HuH-7 (cell line): ENCODE measurements at regions not wholly inside any gene's neighbourhood (a gene's known extent, or its start where the extent isn't known, plus 50 kb on each side); places are given as distances from the start of the nearest gene placed in this dataset.
"Not testable (repeated sequence)": the region's sequence is repeated elsewhere in the genome, so short reads cannot be mapped to it uniquely, and the experiment has no call there.

Experiments
- DNase-seq: peaks from one replicate; pipeline ENCODE4 v3.0.0; 2011; ENCODE audit warnings: low spot score

DNA sequence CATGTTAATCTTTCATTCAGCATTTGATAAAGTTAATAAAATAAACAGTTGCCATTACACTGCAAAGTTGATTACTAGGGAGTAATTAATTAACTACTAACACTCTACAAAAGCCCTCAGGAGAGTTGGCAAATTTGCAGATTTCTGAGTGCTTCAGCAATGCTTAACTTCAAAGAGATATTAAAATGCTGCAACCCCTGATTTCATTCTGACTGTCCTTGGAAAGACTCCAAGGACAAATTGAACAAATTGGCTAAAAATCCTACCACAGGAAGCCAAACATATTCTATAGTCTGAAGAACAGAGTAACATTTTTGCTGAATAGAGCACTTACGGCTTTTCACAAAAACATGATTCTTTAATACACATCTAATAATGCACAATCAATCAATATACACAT is 1543.0 kb downstream of the SLITRK5 start:
- DNase-seq: no peak

DNA sequence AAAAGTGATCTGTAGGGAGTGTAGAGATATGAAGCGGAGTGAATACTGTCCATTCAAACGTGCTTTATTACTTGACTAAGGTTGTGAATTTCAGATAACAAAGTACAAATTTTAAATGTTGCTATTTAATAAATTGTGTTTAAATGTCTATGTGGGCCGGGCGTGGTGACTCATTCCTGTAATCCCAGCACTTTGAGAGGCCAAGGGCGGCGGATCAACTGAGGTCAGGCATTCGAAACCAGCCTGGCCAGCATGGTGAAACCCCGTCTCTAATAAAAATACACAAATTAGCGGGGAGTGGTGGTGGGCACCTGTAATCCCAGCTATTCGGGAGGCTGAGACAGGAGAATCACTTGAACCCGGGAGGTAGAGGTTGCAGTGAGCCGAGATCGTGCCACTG is 1544.1 kb downstream of the SLITRK5 start:
- DNase-seq: not testable (repeated sequence)

DNA sequence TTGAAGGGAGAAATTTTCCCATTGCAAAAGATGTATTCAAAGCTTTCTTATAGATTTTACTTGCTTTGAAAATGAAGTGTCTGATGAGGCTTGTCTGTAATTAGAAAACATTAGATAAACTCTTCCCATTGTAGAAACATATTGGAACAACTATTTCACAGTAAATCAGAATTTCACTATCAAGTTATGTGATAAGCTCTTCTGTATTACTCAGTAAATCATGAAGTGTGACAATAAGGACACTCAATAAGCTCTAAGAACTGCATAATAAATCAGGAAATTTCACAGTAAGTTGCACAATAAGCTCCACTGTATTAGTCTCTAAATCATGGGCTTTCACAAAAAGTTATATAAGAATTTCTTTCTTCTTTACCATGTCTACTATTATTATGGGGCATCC is 1546.6 kb downstream of the SLITRK5 start:
- DNase-seq: no peak

DNA sequence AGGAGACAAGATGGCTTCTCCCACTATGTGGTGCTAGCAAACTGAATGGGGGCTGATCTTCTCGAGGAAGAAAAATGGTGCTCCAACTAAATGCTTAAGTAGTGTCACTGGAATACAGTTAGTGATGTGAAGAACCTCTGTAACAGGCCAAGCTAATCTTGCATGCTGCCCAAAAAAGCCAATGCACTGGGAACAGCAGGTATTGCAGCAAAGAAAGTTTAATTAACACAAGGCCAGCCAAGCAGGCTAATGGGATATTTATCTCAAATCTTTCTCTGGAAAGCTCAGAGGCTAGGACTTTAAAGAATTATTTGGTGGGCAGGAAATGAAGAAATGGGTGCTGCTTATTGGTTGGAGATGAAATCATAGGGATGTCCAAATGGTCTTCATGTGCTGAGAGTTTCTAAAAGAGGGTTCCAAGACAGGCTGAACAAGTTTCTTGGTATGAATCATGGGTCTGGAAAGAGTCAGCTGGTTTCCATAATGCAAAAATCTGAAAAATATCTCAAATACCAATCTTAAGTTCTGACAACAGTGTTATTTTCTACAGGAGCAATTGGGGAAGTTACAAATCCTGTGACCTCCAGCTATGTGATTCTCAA is 1550.5 kb downstream of the SLITRK5 start:
- DNase-seq: no peak

GRCh38 chr13:89227356-89227755 is 1556.2 kb downstream of the SLITRK5 start:
- no peak for DNase-seq

GRCh38 chr13:89238496-89238895 is 1567.3 kb downstream of the SLITRK5 start:
- DNase-seq: no peak

- DNase-seq: no peak
These were observed 1568.4 kb downstream of the SLITRK5 start for GRCh38 chr13:89239361-89240127.

- DNase-seq: no peak
These were observed 1584.8 kb downstream of the SLITRK5 start for GRCh38 chr13:89255844-89256406.

DNA sequence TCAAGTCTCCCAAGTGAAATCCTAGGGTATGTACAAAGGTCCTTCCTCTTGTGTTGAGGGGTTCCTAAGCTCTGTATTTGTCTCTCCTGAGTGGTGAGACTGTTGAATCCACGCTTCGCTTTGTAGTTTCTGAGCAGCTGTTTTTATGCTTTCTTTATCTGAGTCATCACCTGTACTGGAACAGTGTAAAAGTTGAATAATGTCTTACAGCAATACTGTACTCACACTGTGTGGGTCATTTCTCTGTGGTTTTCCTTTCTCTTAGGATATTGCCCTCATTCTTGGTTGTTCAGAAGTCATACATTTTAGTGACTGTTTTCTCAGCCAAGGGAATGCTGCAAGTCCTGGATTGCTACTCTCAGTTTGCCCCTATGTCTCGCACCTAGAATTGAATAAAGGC is 1596.6 kb downstream of the SLITRK5 start:
- DNase-seq: no peak

DNA sequence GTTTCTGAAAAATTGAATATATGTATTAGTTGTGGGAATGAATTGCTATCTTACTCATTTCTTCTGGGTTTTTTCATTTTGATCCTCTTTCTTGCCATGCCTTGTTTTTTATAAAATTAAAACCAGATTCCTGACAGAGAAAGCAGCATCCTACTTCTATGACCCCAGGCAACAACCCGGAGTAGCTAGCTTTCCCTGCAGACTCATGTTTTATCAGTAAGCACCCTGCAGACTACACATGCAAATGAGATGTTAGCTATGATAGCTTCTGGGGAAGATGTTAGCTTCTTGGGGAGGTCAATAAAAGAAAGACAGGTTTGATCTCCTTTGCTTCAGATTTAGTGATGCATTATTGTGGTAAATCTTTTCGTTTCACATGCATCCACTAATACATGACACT is 1598.6 kb downstream of the SLITRK5 start:
- DNase-seq: no peak

- DNase-seq: no peak
These were observed 1599.6 kb downstream of the SLITRK5 start for GRCh38 chr13:89270736-89271135.

DNA sequence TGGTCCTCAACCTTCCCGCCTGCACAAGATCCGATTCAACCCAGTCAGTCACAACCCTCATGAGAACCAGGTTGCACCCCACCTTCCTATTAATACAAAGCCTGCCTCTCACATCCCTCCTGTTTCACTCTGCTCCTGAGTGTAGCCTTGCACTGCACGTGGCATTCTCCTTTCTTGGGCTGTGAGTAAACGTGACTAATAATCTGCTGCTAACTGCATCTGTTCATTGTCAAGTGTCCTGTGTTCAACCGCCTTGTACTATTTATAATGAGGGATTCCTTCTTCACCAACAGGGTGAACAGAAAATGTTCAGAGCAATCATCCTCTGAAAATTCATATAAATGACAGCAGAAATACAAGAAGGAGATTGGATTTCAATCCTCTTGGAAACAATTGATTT is 1608.2 kb downstream of the SLITRK5 start:
- no peak for DNase-seq

- no peak for DNase-seq
These were observed 1610.2 kb downstream of the SLITRK5 start for GRCh38 chr13:89281331-89281730.

- no peak for DNase-seq
These were observed 1611.1 kb downstream of the SLITRK5 start for GRCh38 chr13:89282241-89282640.

GRCh38 chr13:89287381-89287780 is 1616.2 kb downstream of the SLITRK5 start:
- no peak for DNase-seq

GRCh38 chr13:89294115-89294867 is 1623.1 kb downstream of the SLITRK5 start:
- no peak for DNase-seq

DNA sequence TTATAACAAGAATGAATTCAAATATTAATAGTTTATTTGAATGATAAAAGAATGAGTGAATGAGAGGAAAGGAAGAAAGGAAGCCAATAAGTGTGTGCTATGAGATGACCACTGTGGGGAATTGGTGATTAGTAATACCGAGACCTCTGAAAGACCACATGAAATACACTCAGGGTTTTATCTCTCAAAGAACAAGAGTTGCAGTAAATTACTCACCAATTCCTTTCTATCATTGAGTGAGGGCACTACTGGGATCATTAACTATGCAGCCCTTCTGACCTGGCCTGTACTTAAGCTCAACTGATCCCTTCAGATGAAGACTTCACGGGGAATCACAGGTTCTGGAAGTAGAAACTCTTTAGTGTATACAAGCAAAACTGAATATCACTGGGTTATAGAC is 1636.1 kb downstream of the SLITRK5 start:
- DNase-seq: no peak

- DNase-seq: no peak
These were observed 1639.9 kb downstream of the SLITRK5 start for GRCh38 chr13:89310943-89311672.

DNA sequence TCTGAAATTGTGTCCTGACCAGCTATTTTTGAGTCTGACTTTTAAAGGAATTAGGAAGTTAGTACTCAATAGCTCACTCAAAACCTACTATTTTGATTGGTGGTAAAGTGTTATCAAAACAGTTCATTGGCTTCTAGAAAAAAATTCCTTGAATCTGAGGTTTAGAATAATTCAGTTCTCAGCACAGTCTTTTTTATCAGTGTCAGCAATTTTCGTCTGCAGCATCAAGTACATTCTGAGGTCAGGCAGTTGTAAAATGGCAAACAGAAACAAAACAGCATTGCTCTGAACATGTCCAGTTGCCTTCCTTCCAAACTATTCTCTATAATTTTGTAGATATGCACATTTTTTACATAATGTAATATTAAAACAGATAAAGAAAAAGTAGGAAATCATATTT is 1644.1 kb downstream of the SLITRK5 start:
- no peak for DNase-seq

- no peak for DNase-seq
These were observed 1651.3 kb downstream of the SLITRK5 start for GRCh38 chr13:89322466-89322865.

GRCh38 chr13:89324582-89324981 is 1653.4 kb downstream of the SLITRK5 start:
- DNase-seq: no peak

DNA sequence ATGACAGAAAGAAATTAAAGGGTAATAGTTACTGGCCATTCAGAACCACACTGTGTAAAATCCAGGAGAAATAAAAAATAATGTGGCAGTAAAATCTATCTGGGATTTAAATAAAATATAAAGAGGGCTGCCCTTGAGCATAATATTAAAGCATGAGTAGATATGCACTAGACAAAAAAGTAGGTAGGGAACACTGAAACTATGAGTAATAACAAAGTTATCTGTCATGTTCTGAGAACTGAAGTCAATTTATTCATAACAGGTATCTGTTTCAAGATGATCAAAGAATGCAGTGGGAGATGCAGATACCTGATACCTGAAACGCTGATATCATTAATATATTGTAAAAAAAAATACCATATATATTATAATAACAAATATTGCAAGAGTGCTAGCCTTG is 1672.0 kb downstream of the SLITRK5 start:
- no peak for DNase-seq
